Activated CD8-positive, alpha-beta memory T cell treated with anti-CD3 and anti-CD28 coated beads for 48 hours (primary cell): ENCODE measurements at regions not wholly inside any gene's neighbourhood (a gene's known extent, or its start where the extent isn't known, plus 50 kb on each side); places are given as distances from the start of the nearest gene placed in this dataset.

Experiments used
- DNase-seq, 3 experiments: peaks; one replicate each; pipeline ENCODE4 v3.0.0-alpha.2; 2020; ENCODE audit warnings: low read depth in 2 of 3, low spot score in 2 of 3

DNA sequence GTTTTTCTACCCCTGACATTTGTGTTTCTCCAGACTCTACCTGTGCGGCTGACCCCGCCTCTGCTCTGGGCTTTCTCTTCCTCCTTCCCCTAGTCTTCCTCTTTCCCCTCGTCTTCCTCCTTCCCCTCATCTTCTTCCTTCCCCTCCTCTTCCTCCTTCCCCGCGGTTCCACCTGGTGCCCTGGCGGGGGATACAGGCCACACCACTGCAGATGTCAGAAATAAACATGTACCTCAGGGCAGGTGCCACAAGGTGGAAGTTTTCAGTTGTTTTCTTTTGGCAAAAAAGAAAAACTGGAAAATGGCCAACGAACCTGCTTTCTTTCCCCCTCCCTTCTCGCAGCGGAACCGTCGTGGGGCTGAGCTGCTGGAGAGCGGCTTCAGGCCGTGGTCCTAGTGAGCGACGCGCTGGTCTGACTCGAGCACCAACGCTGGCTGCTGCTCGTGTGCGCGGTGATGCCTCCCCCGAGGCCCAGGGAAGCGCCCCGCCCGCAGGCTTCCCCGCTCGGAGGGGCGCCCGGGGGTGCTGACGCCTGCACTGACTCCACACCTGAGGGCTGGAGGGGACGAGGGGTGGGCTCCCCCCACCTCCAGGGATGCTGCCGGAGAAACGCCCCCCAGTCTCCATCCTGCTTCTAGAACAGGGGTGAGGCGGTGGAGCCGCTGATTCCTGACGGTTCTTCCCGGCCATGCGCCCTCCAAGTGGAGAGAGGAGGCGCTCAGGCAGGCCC, 83.7 kb upstream of the ZNF516 start:
- no peak for DNase-seq

DNA sequence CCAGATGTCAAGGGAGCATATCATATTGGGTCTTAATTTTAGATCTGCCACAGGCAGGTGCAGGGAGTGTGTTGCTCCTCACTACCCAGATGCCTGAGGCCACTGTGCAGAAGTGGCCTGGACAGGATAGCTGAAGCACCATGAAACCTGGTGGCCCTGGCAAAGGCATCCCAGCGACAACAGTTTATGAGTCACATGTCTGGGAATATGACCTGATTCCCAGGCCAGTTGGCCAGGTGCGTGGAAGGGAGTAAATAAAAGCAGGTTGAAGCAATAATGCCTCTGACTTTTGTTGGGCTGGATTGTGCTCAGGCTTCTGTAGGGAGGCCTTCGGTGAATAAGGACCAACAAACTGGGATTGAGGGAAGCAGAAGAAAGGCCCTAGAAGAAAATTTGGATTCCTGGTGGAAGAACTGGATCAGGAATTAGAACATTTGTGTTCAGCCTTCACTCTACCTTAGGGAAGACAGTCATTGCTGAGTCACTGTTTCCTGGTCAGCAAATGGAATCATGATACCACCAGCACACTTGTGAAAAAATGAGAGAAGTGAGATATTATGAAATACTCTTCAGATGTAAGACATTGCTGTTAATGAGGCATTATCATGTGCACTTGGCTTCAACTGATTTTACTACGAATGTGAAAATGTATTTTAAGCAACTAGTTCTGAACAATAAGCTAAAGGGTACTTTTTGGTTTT, 78.4 kb upstream of the ZNF516 start:
- no peak for DNase-seq

DNA sequence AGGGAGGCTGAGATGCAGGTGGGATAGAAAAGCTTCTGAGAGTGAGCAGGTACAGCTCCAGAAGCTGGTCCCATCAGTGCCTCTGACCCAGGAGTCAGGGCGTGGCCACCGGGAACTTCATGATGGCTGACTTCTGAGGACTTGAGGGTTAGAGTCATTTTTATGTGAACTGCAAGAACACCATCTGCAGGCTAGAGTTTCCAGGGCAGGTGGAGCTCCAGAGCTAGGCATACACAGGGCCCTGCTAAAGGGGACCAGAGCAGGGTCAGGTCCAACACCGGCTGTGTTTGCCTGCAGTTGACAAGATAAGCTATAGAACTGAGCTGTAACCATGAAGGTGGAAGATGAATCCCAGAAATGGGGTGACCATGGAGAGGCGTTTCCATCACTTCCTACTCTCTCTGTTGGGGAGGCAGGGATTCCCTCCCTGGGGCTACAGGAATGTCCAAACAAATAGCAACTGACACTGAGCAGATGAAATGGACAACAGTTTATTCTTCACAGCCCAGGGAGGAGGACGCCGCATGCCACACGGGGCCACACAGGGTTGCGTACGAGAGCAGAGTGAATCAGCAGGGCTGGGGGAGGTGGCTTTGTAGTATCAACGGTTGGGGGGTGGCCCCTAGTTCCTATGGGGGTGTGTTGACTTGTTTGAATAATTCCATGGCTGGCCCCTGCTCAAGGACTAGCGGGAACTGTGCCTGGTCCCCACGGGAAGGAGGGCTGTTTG, 77.6 kb upstream of the ZNF516 start:
- no peak for DNase-seq

DNA sequence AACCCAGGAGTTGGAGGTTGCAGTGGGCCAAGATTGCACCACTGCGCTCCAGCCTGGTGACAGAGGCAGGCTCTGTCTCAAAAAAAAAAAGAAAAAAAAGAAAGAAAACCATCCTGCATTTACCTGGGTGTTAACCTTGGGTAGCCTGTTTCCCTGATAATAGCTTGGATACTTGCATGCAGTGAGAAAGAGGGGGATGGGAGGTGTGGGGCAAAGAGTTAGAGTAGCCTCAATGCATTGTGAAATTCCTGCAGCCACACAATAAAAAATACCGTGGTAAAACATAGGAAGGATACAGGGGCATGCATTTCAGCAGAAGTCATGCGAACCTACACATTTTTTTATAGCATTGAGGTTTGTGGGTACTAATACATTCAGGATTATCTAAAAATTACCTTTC, 76.6 kb upstream of the ZNF516 start:
- DNase-seq, result no peak

DNA sequence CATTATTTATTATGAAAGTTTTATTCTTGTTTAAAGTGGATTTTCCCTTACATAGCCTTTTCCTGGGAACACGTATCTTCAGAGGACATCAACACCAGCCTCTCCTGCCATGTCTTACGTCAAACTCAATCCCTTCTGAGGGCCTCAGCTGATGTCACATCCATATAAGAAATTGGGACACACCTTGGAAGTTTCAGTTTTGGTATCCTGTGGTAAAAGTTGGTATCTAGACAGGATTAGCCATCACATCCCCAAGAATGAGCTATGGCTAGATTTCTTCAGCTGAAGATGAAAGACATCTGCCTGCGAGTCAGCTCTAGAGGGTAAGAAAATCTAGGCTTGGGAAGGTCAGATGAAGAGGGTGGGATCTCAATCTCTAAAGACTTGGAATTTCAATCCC, 75.8 kb upstream of the ZNF516 start:
- DNase-seq, result no peak

DNA sequence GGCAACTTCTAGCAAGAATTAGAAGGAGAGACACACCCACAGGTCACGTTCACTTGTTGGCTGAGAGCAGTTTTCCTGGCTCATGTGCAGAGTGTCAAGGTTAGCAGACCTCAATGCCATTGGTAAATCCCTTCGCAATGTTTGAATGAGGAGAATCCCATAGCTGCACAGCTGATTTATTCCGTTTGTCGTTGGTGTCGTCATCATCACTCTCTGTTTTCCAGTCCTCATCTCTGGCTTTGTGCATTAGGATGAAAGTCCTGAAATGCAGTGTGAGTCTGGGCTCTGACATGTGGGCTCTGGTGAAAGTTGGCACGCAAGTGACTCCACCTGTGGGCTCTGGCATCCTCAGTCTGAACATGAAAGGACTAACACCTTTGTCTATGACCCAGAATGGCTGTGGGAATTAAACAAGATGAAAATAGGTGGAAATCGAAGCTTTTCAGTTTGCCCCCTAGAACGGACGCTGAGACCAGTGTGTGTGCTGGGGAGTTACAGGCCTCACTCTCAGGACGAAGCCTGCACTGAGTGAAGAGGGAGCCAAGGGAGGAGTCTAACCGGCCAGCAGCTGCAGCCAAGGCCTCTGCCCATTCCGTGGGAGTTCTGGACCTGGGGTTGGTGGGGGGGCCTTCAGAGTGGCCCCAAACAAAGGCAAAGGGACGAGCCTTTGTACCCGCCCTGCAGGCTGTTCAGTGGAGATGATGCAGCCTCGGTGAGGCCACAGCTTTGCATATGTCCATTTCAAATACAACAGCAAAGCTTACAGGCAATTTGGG, 74.8 kb upstream of the ZNF516 start:
- DNase-seq, result no peak

DNA sequence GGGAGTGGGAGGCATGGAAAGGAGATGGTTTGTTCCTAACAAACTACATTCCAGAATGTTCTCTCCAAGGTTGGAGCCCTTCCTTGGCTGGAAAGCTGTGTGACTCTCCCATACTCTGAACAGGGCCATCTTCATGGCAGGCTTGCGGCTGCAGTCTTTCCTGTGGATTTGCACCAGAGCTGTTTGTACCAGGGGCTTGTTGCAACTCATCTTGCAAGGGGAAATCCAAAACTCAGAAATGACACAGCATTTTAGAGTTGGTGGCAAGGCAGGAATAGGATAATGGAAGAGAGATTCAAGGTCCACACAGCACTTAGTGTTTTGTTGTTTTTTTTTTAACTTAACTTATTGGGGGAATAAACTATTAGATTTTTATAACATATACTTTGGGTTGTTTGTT, 73.7 kb upstream of the ZNF516 start:
- no peak for DNase-seq

DNA sequence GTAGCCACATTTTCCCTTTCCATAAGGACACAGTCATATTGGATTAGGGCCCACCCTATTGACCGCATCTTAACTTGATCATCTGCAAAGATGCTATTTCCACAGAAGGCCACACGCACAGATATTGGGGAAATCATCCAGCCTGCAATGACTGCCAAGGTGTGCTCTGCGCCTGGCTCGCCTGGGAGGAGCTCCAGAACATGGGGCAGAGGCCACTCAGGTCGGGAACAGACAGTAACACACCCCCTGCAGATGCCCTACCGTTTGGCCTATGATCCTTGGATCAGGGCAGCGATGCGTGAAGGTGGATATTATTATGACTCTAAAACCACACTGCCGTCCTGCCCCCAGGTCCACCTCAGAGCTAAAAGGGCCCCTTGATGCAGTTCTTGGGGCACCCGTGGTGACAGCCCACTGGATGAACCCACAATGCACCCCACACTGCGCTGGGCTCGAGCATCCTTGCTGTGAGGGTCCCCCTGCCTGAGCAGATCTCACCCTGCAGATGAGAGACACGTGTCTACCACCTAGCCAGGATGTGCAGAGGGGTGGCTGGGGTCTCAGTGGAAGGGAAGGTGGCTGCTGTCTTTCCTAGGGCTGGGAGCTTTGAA, 72.9 kb upstream of the ZNF516 start:
- DNase-seq, result no peak

DNA sequence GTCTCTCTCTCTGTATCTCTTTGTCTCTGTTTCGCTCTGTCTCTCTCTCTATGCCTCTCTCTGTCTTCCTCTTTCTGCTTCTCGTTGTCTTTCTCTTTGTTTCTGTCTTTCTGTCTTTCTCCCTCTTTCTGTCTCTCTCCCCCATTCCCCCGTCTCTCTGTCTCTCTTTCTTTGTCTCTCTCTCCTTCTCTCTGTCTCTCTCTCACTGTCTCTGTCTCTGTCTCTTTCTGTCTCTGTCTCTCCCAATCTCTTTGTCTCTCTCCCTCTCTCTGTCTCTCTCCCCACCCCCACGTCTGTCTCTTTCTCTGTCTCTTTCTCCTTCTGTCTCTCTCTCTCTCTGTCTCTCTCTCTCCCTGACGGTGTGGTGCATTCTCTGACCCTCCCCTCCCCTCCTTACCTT, 71.9 kb upstream of the ZNF516 start:
- DNase-seq, result no peak

DNA sequence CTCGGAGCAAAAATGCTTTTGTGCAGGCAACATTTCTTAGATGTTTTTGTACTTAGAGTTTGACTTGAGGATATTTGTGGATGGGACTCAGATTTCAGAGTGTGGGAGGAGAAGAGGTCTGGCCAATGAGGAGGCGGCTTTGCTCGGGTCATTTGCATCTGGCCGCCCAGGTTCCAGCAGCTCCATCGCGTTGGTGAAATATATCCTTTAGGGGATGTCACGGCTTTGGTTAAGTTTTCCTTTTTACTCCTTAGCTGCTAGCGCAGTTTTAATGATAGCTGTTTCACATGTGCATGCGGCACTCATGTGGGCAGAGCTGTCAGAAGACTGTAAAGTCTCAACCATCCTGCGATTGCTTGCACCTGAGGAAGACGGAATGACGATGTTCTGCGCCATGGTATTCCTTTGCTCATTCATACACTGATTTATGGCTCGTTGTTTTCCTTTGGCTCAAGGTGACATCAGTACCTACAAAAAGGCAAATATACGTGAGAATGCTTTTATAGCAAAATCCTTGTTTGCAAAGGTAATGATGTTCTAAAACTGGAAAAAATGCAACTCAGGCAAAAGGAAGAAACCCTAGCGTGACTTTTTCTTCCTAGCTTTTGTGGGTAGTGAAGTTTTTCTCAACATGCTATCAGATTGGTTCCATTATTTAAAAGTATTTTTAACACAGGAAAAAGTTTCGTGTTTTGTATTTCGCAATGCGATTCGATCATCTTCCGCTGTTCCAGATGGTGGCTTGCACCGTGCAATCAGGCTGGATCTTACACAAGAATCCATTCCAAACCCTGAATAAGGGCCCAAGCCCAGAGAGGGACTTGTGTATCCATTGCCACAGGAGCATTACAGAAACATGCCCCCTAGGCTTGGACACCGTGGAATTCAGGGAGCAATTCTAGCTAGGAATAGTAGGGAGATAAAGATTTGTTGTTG, 70.5 kb upstream of the ZNF516 start:
- DNase-seq, result no peak

DNA sequence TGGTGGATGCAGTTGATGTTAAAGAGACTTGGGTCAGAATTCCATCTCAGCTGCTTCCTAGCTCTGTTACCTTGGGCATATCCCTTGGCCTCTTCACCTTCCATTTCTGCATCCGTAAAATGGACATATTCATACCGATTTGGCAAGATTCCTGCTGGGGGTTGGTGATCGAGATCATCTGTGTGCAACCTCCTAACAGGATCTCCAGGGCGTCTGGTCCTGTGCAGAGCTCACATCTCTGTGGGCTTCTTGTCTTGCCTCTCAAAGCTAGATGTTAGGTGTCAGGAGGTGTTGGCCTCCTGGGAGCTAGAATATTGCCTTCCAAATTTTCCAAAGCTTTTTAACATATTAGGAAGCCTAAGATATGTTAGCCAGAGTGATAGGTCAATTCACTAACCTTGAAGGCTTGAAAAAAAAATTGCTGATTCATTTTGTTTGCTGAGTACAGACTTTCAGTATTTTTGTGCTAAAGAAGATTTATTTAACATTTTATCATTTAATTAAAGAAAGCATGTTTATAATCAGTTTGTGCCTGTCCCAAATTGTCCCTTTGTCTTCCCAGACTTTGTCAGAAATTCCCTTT, 69.7 kb upstream of the ZNF516 start:
- no peak for DNase-seq

DNA sequence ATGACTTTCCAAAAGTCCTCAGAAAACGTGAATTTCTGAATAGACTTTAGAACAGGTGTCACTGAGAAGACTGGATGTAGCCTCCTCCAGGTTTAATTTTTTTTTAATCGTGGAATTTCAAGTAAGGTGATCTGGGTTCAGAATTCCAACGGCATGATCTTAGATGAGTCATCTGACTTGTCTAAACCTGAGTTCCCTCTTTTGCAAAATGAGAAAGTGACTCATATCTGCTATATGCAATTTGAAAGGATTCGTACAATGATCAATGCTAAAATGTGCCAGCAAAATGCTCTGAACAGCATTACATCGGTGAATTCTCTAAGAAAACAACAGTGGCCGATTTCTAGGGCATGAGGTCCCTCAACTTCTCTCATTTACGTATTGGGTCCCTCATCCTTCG, 69.1 kb upstream of the ZNF516 start:
- no peak for DNase-seq

DNA sequence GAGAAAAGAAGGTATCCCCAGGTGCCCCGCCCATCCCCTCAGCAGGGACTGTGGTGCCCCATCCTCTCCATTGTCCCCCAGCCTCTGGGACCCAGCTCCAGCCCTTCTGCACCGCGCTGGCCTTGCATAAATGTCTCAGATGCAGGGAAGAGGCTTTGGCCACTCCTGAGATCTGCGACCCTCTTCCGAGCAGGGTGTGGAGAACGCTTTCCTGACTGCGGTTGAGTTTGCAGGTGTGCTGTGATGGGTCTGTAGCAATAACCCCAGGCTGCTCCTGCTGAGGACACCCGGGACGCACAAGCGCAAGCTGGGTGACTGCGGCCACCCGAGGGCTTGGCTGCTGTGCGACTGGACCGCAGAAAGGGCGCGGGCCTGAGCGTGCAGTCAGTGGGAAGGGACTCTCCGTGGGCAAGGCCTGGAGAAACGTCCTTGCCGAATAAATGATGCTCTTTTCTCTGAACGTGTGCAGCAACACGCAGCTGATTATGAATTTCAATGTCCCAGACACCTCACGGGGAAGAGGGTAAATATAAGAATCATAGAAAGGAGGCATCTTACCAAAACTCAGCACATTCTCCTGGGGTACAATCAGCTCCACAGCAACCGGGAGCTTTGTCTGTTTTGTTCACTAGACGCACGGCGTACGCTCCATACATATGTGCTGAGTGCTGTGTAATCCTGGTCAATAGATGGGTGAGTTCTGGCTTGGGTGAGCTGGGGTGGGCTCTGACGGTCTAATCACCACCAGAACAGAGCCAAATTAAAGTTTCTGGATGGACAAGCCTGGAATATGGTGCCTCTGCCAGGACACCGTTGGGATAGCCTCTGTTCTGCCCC, 67.5 kb upstream of the ZNF516 start:
- no peak for DNase-seq

DNA sequence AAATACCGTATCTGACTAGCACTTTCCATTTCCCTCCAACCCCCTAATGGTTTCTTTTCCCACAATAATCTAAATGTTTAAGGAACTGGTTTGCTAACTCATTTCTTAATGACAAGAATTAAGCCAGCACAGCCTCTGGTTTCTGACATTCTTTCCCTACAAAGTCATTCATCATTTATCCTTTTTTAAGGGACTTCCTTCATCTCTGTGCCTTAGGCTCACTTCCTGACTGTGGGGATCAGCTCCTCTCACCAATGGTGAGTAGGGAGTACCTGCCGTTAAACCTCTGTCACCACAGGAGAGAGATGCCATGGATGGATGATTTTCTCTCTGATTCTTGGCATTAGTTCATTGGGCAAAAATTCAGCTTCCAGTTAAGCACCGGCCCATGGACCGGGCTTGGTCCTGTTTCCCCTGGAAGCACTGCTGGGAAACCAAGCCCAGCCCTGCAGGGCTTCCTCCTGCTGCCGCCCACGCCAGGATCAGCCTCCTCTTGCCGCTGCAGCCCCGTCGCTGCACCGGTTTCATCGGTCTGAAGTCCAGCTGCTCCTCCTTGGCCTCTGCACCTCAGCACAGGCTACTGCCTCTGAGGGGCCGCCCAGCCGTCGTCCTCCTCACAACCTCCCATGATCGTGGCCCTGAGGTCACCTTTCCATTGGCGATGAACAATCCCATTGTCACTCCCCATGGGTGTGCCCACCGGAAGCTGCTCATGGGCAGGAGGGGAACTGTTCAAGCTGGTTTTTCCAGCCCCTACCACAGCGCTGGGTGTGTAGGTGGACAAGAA, 64.0 kb upstream of the ZNF516 start:
- no peak for DNase-seq

DNA sequence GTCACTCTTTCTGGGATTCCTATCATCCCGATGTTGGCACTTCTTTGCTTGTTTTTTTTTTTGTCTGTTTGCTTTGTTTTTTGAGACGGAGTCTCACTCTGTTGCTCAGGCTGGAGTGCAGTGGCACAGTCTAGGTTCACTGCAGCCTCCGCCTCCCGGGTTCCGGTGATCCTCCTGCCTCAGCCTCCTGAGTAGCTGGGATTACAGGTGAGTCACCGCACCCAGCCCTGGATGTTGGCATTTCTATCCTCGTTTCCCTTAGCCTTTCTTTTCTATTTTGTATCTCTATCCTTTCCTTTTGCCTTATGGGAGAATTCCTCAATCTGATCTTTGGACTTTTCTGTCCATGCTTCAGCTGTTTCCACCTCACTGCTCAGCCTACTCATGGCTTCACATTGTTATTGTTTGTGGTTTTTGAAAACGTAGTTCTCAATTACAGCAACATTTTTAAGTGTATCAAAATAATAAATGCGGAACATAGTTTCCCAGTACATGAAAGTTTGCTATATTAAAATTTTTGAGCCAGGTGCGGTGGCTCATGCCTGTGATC, 62.1 kb upstream of the ZNF516 start:
- no peak for DNase-seq

DNA sequence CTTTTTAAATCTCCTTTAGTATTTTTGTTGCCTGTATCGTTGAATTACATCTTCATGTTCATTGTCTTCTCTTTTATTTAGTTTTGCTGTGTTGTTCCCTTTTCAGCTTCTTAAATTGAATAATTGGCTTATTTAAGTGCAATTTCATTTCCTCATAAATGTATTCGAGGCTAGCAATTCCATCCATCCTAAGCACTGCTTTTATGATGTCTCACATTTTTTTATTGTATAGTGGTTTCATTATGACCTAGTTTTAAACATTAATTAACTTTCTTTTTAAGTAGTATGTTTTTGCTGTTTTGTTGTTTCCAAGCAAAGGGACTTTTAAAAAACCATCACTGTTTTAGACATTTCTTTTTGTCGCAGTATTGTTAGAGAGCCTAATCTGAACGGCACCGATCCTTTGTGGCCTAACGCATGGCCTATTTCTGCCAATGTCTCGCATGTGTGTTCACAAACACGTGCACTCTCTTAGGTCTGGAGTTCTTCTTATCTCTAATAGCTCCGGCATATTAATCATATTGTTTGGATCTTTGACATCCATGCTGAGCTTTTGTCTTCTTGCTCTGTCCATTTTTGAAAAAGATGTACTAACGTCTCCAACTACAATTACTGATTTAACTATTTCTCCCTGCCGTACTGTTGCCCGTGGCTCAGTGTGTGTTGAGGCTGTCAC, 59.6 kb upstream of the ZNF516 start:
- no peak for DNase-seq
